ENCODE measurements at regions not wholly inside any gene's neighbourhood (a gene's known extent, or its start where the extent isn't known, plus 50 kb on each side); places are given as distances from the start of the nearest gene placed in this dataset.

DNA sequence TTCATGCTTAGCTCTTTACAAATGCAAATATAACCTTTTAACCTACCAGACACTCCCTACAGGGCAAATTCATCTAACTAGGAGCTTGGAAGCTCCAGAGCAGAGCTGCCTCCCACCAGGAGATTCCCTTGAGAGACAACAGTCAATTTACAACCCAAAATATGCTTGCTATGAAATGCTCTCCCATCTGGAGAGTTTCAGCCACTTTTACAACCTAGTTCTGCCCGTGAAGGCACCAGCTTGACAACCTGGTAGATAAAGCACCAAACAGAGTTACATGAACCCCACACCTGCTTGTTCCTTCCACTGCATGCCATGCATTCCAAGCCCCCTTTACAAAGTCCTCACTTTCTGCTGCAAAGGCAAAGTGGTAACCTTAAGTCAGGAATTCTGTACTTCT is 215.3 kb upstream of the KIF2B start:
- H3K9me2 ChIP-seq: no peaks in the 10 kb centered on the region
- POLR2A ChIA-PET: no interaction called here
- no peaks in the 10 kb centered on the region for H3F3A ChIP-seq (replicated peaks; ENCODE audit: insufficient read depth)
- no peaks in the 10 kb centered on the region for H3K79me2 ChIP-seq (ENCODE audit: insufficient read depth)
- CTCF ChIA-PET: no interaction called here
- H3K9me3 ChIP-seq: no peaks in the 10 kb centered on the region
- no peaks in the 10 kb centered on the region for H3K4me1 ChIP-seq (ENCODE audit: control insufficient read depth in 1 of 2, insufficient read depth in 2 of 2, low read depth in 1 of 2, low read length in 1 of 2)
- no peak overlapping the region for H3K27ac ChIP-seq (ENCODE audit: low read depth in 2 of 2, low read length in 1 of 2)
- no peak overlapping the region for H3K9ac ChIP-seq
- whole genome bisulfite sequencing (ENCODE audit: low lambda C conversion rate): 15% methylated on average over 1 of the region's 1 CpG
- no peak overlapping the region for H2AFZ ChIP-seq (ENCODE audit: low read depth)
- no peak overlapping the region for H3K4me2 ChIP-seq
- DNase-seq: no peak
- H4K20me1 ChIP-seq (ENCODE audit: insufficient read depth): no peaks in the 10 kb centered on the region
- no peak overlapping the region for H3K4me3 ChIP-seq (ENCODE audit: low read depth in 2 of 2, low read length in 1 of 2)
- TF ChIP-seq, protein P1, sequence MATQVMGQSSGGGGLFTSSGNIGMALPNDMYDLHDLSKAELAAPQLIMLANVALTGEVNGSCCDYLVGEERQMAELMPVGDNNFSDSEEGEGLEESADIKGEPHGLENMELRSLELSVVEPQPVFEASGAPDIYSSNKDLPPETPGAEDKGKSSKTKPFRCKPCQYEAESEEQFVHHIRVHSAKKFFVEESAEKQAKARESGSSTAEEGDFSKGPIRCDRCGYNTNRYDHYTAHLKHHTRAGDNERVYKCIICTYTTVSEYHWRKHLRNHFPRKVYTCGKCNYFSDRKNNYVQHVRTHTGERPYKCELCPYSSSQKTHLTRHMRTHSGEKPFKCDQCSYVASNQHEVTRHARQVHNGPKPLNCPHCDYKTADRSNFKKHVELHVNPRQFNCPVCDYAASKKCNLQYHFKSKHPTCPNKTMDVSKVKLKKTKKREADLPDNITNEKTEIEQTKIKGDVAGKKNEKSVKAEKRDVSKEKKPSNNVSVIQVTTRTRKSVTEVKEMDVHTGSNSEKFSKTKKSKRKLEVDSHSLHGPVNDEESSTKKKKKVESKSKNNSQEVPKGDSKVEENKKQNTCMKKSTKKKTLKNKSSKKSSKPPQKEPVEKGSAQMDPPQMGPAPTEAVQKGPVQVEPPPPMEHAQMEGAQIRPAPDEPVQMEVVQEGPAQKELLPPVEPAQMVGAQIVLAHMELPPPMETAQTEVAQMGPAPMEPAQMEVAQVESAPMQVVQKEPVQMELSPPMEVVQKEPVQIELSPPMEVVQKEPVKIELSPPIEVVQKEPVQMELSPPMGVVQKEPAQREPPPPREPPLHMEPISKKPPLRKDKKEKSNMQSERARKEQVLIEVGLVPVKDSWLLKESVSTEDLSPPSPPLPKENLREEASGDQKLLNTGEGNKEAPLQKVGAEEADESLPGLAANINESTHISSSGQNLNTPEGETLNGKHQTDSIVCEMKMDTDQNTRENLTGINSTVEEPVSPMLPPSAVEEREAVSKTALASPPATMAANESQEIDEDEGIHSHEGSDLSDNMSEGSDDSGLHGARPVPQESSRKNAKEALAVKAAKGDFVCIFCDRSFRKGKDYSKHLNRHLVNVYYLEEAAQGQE (IDR thresholded peaks at IDR 0.05; ENCODE audit: low read depth, low read length): no peak
- TF ChIP-seq RCOR1 (IDR thresholded peaks at IDR 0.05; ENCODE audit: low read length): no peak
- TF ChIP-seq, protein P2, sequence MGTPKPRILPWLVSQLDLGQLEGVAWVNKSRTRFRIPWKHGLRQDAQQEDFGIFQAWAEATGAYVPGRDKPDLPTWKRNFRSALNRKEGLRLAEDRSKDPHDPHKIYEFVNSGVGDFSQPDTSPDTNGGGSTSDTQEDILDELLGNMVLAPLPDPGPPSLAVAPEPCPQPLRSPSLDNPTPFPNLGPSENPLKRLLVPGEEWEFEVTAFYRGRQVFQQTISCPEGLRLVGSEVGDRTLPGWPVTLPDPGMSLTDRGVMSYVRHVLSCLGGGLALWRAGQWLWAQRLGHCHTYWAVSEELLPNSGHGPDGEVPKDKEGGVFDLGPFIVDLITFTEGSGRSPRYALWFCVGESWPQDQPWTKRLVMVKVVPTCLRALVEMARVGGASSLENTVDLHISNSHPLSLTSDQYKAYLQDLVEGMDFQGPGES (IDR thresholded peaks at IDR 0.05; ENCODE audit: low read depth, low read length): no peak
- no peak for TF ChIP-seq SIN3A (IDR thresholded peaks at IDR 0.05; ENCODE audit: borderline replicate concordance, low read depth, low read length)
- TF ChIP-seq GABPA (IDR thresholded peaks at IDR 0.05; ENCODE audit: low read depth): no peak
- no peak for TF ChIP-seq POLR2AphosphoS5 (IDR thresholded peaks at IDR 0.05; ENCODE audit: low read depth, low read length)
- TF ChIP-seq FOXM1 (IDR thresholded peaks at IDR 0.05; ENCODE audit: low read depth): no peak
- no peak for TF ChIP-seq FOXJ3 (CRISPR knock-in tag; IDR thresholded peaks at IDR 0.05)
- no peak for TF ChIP-seq NRF1 (IDR thresholded peaks at IDR 0.05; ENCODE audit: low read depth, low read length)
- TF ChIP-seq ELF1 (IDR thresholded peaks at IDR 0.05): no peak
- TF ChIP-seq, protein P3, sequence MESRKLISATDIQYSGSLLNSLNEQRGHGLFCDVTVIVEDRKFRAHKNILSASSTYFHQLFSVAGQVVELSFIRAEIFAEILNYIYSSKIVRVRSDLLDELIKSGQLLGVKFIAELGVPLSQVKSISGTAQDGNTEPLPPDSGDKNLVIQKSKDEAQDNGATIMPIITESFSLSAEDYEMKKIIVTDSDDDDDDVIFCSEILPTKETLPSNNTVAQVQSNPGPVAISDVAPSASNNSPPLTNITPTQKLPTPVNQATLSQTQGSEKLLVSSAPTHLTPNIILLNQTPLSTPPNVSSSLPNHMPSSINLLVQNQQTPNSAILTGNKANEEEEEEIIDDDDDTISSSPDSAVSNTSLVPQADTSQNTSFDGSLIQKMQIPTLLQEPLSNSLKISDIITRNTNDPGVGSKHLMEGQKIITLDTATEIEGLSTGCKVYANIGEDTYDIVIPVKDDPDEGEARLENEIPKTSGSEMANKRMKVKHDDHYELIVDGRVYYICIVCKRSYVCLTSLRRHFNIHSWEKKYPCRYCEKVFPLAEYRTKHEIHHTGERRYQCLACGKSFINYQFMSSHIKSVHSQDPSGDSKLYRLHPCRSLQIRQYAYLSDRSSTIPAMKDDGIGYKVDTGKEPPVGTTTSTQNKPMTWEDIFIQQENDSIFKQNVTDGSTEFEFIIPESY (IDR thresholded peaks at IDR 0.05; ENCODE audit: borderline replicate concordance, low read depth): no peak
- TF ChIP-seq RFX5 (IDR thresholded peaks at IDR 0.05; ENCODE audit: low read length): no peak
- TF ChIP-seq, protein P4, sequence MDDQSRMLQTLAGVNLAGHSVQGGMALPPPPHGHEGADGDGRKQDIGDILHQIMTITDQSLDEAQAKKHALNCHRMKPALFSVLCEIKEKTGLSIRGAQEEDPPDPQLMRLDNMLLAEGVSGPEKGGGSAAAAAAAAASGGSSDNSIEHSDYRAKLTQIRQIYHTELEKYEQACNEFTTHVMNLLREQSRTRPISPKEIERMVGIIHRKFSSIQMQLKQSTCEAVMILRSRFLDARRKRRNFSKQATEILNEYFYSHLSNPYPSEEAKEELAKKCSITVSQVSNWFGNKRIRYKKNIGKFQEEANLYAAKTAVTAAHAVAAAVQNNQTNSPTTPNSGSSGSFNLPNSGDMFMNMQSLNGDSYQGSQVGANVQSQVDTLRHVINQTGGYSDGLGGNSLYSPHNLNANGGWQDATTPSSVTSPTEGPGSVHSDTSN (IDR thresholded peaks at IDR 0.05): no peak
- TF ChIP-seq TCF12 (IDR thresholded peaks at IDR 0.05): no peak
- no peak for TF ChIP-seq TAF1 (IDR thresholded peaks at IDR 0.05; ENCODE audit: borderline replicate concordance, low read depth, low read length)
- no peak for TF ChIP-seq SMC3 (IDR thresholded peaks at IDR 0.05; ENCODE audit: low read depth, low read length)
- TF ChIP-seq RAD21 (IDR thresholded peaks at IDR 0.05; ENCODE audit: low read length): no peak
- TF ChIP-seq EZH2phosphoT487 (IDR thresholded peaks at IDR 0.05; ENCODE audit: borderline replicate concordance, low read depth): no peak
- TF ChIP-seq, protein P5, sequence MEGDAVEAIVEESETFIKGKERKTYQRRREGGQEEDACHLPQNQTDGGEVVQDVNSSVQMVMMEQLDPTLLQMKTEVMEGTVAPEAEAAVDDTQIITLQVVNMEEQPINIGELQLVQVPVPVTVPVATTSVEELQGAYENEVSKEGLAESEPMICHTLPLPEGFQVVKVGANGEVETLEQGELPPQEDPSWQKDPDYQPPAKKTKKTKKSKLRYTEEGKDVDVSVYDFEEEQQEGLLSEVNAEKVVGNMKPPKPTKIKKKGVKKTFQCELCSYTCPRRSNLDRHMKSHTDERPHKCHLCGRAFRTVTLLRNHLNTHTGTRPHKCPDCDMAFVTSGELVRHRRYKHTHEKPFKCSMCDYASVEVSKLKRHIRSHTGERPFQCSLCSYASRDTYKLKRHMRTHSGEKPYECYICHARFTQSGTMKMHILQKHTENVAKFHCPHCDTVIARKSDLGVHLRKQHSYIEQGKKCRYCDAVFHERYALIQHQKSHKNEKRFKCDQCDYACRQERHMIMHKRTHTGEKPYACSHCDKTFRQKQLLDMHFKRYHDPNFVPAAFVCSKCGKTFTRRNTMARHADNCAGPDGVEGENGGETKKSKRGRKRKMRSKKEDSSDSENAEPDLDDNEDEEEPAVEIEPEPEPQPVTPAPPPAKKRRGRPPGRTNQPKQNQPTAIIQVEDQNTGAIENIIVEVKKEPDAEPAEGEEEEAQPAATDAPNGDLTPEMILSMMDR (IDR thresholded peaks at IDR 0.05): no peak
- no peaks in the 10 kb centered on the region for H3K36me3 ChIP-seq (replicated peaks in 1 of 2; ENCODE audit: control insufficient read depth in 1 of 2, insufficient read depth in 2 of 2, low read length in 1 of 2)
- H3K27me3 ChIP-seq (ENCODE audit: insufficient read depth): no peaks in the 10 kb centered on the region
